Neural progenitor cell (in vitro differentiated cells): ENCODE measurements at regions not wholly inside any gene's neighbourhood (a gene's known extent, or its start where the extent isn't known, plus 50 kb on each side); places are given as distances from the start of the nearest gene placed in this dataset.
"Not testable (repeated sequence)": the region's sequence is repeated elsewhere in the genome, so short reads cannot be mapped to it uniquely, and the experiment has no call there.

ENCODE experiments used
- CTCF ChIP-seq: fragments of 200-600 bp; sonication (generic); IDR thresholded peaks from 2 replicates; pipeline ENCODE4 v1.5.1; 2017; ENCODE audit warnings: antibody characterized with exemption, mild to moderate bottlenecking
- EZH2 ChIP-seq: fragments of 200-600 bp; sonication (generic); IDR thresholded peaks from 2 replicates; pipeline ENCODE4 v1.6.1; 2017; ENCODE audit warnings: antibody characterized with exemption, mild to moderate bottlenecking, moderate library complexity

DNA sequence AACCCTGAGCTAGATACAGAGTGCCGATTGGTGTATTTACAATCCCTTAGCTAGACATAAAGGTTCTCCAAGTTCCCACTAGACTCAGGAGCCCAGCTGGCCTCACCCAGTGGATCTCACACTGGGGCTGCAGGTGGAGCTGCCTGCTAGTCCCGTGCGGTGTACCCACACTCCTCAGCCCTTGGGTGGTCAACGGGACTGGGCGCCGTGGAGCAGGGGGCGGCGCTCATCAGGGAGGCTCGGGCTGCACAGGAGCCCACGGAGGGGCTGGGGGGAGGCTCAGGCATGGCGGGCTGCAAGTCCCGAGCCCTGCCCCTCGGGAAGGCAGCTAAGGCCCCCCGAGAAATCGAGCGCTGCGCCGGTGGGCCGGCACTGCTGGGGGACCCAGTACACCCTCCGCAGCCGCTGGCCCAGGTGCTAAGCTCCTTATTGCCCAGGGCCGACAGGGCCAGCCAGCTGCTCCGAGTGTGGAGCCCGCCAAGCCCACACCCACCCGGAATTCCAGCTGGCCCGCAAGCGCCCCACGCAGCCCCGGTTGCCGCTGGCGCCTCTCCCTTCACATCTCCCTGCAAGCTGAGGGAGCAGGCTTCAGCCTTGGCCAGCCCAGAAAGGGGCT is 1717.4 kb downstream of the SLITRK1 start:
- not testable (repeated sequence) for TF ChIP-seq CTCF, EZH2
